ENCODE measurements at regions not wholly inside any gene's neighbourhood (a gene's known extent, or its start where the extent isn't known, plus 50 kb on each side); places are given as distances from the start of the nearest gene placed in this dataset.

- Histone ChIP-seq H2BK15ac (ENCODE audit: low read length) (no peak overlapping the region), H3K4me1 (replicated peaks in 1 of 4; ENCODE audit: control insufficient read depth in 3 of 4, insufficient read depth in 4 of 4, low read length in 3 of 4) (no peaks in the 10 kb centered on the region), H3K36me3 (ENCODE audit: control insufficient read depth in 2 of 4, insufficient read depth in 4 of 4, low read length in 3 of 4) (no peaks in the 10 kb centered on the region), H3K79me1 (ENCODE audit: low read depth, low read length) (no peaks in the 10 kb centered on the region), H3K23ac (ENCODE audit: insufficient read length) (no peak overlapping the region), H3K56ac (replicated peaks; ENCODE audit: insufficient read length, low read depth, low read length) (no peak overlapping the region), H3K79me2 (ENCODE audit: control insufficient read depth in 1 of 2, insufficient read depth in 2 of 2, low read length in 2 of 2) (no peaks in the 10 kb centered on the region), H2BK20ac (ENCODE audit: low read length) (no peak overlapping the region), H2AK5ac (ENCODE audit: low read depth, low read length) (no peak overlapping the region), H3K14ac (ENCODE audit: insufficient read length) (no peak overlapping the region), H4K8ac (ENCODE audit: extremely low read depth, insufficient read depth, low read length) (no peak overlapping the region), H3K9ac (replicated peaks in 1 of 4; ENCODE audit: extremely low read depth in 1 of 4, low read depth in 3 of 4, low read length in 3 of 4) (no peak overlapping the region), H4K5ac (ENCODE audit: insufficient read length, low read depth, low read length) (no peak overlapping the region), H3K27me3 (replicated peaks in 1 of 4; ENCODE audit: control insufficient read depth in 3 of 4, extremely low read depth in 1 of 4, insufficient read depth in 3 of 4, low read length in 3 of 4) (no peaks in the 10 kb centered on the region), H2BK5ac (ENCODE audit: low read depth, low read length) (no peak overlapping the region), H2BK12ac (ENCODE audit: low read depth, low read length) (no peak overlapping the region), H4K91ac (replicated peaks; ENCODE audit: insufficient read length, low read length) (no peak overlapping the region), H3K9me3 (ENCODE audit: insufficient read depth in 2 of 2, low read depth in 1 of 2, low read length in 1 of 2) (no peaks in the 10 kb centered on the region), H2BK120ac (replicated peaks; ENCODE audit: low read depth, low read length) (no peak overlapping the region), H3K27ac (ENCODE audit: low read depth, low read length) (no peak overlapping the region), H3K18ac (ENCODE audit: extremely low read depth, low read length) (no peak overlapping the region), H4K20me1 (replicated peaks in 1 of 2; ENCODE audit: control insufficient read depth in 1 of 2, insufficient read depth in 2 of 2, low read length in 2 of 2) (no peaks in the 10 kb centered on the region), H3K4me3 (ENCODE audit: extremely low read depth in 1 of 4, insufficient read depth in 2 of 4, low read depth in 3 of 4, low read length in 4 of 4) (no peak overlapping the region), H3K23me2 (ENCODE audit: low read depth, low read length) (no peaks in the 10 kb centered on the region), H3K4ac (replicated peaks; ENCODE audit: insufficient read length, low read depth, low read length) (no peak overlapping the region), H3K4me2 (ENCODE audit: insufficient read depth in 1 of 2, low read depth in 2 of 2, low read length in 2 of 2) (no peak overlapping the region), H2AFZ (ENCODE audit: low read length) (no peak overlapping the region)
- no peak for FAIRE-seq
- ChIA-PET POLR2A (ENCODE audit: partially characterized antibody) (no interaction called here), CTCF (ENCODE audit: partially characterized antibody) (interaction anchor here (1.9 kb wide), 1 partner anchor 200 kb away, joined by 4 read pairs; no protein-coding TSS in a partner anchor)
- TF ChIP-seq KDM1A (IDR thresholded peaks at IDR 0.05; ENCODE audit: borderline replicate concordance, low read length), result no peak
- TF ChIP-seq JUND (IDR thresholded peaks at IDR 0.05; ENCODE audit: low read length), result no peak
- no peak for TF ChIP-seq POLR2AphosphoS5 (IDR thresholded peaks at IDR 0.05; ENCODE audit: low read depth, low read length)
- TF ChIP-seq NRF1 (IDR thresholded peaks at IDR 0.05; ENCODE audit: low read depth, low read length), result no peak
- TF ChIP-seq, protein P1, sequence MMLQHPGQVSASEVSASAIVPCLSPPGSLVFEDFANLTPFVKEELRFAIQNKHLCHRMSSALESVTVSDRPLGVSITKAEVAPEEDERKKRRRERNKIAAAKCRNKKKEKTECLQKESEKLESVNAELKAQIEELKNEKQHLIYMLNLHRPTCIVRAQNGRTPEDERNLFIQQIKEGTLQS (IDR thresholded peaks at IDR 0.05; ENCODE audit: insufficient read depth, low read depth, low read length), result no peak
- TF ChIP-seq CTBP2 (IDR thresholded peaks at IDR 0.05; ENCODE audit: borderline replicate concordance, insufficient read depth, insufficient read length, low read length), result no peak
- TF ChIP-seq E2F6 (IDR thresholded peaks at IDR 0.05), result no peak
- no peak for DNase-seq (ENCODE audit: low read depth in 1 of 2, low spot score in 2 of 2)
- 95% methylated on average over 2 of the region's 2 CpGs; no CpG with 5 or more reads in 1 of the 2 experiments for WGBS, 2 experiments (ENCODE audit: extremely low coverage in 1 of 2, insufficient coverage in 1 of 2, insufficient read length in 1 of 2, insufficient replicate concordance in 2 of 2, low coverage in 1 of 2, low lambda C conversion rate in 2 of 2, missing lambda C conversion rate in 1 of 2)
Measured at GRCh38 chr9:84597131-84597530, 72.4 kb upstream of the NTRK2 start.

Measured in H1 (cell line).